HG02970 (cell line): ENCODE measurements at regions not wholly inside any gene's neighbourhood (a gene's known extent, or its start where the extent isn't known, plus 50 kb on each side); places are given as distances from the start of the nearest gene placed in this dataset.
"Not testable (repeated sequence)": the region's sequence is repeated elsewhere in the genome, so short reads cannot be mapped to it uniquely, and the experiment has no call there.

Experiments used
- ATAC-seq: cut with Tn5 transposase; IDR thresholded peaks from one replicate; pipeline ENCODE4 v1.9.1; 2021; ENCODE audit warnings: mild to moderate bottlenecking, moderate library complexity, moderate number of reproducible peaks; ENCODE audit not compliant: unreplicated experiment, low FRiP score

DNA sequence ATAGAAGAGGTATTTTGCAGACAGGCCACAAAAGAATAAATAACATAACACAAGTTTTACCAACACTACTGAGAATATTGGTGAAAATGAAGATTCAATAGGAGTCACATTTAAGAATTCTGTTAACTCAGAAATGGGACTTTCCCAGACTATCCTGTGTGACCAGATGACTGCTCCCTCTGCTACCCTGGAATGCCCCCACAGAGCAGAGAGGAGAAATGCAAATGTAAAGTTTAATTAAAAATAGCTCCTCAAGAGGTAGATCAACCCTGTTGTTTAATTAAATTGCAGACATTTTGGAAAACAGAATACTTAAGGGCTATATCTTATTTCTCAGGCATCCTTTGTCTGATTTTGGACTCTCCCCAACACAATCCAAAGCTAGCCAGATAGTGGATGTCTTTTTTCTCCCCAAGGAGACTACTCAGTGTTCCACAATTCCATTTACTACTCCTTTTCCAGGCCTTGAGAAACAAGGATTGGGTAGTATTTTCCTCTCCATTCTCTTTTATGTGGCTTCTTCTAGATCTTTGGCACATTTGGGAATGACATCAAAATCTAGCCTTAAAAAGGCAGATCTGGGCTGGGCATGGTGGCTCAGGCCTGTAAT is 104.7 kb upstream of the TSC22D1 start:
- no peak for ATAC-seq

DNA sequence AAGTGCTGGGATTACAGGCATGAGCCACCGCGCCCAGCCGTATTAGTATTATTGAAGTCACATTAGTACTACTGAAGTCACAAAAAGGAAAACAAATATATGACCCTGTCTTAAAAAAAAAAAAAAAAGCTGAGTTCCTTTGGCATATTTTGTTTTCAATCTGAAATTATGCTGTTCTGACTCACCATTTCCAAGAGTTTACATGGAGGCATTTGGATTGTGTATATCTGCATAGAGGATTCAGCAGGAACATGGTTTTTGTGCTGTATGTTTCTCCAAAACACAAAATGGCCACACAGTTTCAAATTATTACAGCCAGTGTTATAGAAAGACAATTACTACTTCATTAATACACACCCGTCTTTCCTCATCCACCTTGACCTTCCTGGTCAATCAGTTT is 103.5 kb upstream of the TSC22D1 start:
- no peak for ATAC-seq

- no peak for ATAC-seq
Measured at GRCh38 chr13:44678197-44678596, 102.1 kb upstream of the TSC22D1 start.

DNA sequence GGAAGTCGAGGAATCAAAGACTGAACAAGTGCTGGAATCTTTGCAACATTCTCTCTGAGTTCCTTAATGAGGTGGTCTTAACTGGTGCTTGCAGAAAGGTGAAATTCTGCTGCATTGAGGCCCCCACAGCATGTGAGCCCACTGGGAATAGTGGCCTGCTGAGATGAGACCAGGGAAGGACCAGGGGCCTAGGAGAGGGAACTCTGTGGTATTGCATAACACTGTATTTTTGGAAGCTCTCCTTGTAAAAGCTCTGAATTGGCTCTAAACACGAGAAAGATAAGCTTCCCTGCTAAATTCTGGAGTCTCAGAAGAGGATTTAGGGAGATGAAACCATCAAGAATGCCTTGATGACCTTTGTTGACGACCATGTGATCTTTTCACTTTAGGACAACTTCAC is 100.4 kb upstream of the TSC22D1 start:
- ATAC-seq, result no peak

DNA sequence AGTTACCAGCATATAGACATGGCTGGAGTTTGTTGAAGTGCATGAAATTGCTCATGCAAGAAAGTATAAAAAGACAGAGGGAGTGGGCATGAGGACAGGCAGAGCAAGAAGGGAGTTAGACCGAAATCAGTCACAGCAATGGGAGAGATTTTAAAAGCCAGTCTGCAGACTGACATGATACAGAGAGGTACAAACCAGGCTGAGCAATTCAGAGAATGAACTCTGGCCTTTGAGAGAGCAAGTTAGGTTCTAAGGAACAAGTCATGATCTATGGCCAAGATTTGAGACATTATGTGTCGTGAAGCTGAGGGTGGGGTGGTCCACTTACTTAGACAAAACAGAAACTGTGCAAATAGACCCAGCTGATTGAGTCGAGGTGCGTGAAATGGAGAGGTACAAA is 93.4 kb upstream of the TSC22D1 start:
- no peak for ATAC-seq

- no peak for ATAC-seq
Measured at GRCh38 chr13:44668688-44669087, 92.6 kb upstream of the TSC22D1 start.

- no peak for ATAC-seq
Measured at GRCh38 chr13:44667943-44668342, 91.8 kb upstream of the TSC22D1 start.

- not testable (repeated sequence) for ATAC-seq
Measured at GRCh38 chr13:44666538-44666937, 90.4 kb upstream of the TSC22D1 start.

- no peak for ATAC-seq
Measured at GRCh38 chr13:44664308-44664707, 88.2 kb upstream of the TSC22D1 start.

GRCh38 chr13:44662515-44662914 is 86.4 kb upstream of the TSC22D1 start:
- ATAC-seq, result no peak

GRCh38 chr13:44661936-44662335 is 85.8 kb upstream of the TSC22D1 start:
- ATAC-seq, result no peak

DNA sequence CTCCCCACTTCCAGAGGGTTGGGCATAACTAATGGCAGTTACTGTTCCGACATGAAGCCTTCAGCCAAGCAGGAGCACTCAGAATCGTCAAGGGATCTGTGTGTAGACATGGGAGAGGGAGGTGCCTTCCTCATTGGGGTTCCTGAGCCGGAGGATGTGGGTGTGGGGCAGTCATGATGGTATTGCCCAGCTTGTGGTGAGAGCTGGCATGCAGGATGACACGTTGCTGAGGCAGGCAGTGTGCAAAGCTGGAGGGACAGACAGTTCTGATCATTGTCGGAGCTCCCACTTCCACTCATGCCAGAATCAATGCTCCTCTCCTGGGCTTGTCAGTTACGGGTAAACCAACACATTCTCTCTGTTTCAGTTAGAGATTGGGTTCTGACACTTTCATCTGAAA is 83.9 kb upstream of the TSC22D1 start:
- ATAC-seq, result no peak

- no peak for ATAC-seq
Measured at GRCh38 chr13:44652962-44653660, 77.0 kb upstream of the TSC22D1 start.

- ATAC-seq, result no peak
Measured at GRCh38 chr13:44652168-44652567, 76.0 kb upstream of the TSC22D1 start.

GRCh38 chr13:44651724-44652123 is 75.6 kb upstream of the TSC22D1 start:
- ATAC-seq, result no peak

- ATAC-seq, result no peak
Measured at GRCh38 chr13:44651209-44651608, 75.1 kb upstream of the TSC22D1 start.

DNA sequence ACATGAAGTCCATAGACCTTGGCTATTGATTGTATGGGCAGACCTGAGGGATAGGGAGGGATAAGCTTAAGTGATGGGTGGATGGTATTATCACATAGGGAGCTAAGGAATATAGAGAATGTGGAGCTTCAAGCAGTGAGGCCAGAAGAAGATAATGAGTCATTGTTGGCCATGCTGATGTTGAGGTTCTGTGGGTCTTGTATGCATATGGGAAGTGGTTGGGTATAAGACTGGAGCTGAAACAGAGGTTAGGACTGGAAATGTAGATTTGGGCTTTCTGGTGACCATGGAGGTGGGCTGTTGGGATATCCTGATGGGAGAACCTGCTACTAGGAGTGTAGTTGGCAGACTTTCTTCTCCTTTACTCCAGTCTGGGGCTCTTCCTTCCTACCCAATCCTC is 73.7 kb upstream of the TSC22D1 start:
- ATAC-seq, result no peak

GRCh38 chr13:44649104-44649428 is 72.9 kb upstream of the TSC22D1 start:
- ATAC-seq, result no peak

DNA sequence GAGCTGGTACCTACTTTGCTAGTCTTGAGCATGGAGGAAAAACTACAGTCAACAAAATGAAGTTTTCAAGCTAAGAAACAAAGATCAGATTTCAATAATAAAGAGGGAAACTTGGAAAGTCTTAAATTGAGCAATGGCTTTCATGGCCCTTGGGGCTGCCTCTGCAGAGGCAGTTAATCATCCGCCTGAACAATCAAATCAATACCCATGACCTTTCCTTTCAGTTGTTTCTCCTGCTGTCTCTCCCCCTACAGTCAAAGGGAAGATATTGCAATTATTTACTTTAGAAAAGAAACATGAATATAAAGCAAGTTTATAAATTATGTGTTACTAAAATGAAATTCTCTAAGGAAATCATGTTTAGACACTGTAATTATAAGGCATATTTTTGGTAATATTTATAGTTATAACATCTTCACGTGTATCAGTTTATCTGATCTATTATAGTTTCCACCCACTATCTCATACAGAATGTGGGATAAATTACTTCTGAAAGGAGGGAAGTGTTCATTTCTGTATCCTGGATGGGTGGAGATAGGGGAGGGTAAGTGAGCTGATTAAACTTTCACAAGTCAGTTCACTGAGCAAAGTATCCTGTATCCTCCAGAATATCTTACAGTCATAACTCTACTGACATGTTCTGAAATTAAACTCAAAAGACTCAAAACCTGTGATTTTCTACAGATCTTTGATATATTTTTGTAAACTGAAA is 72.4 kb upstream of the TSC22D1 start:
- no peak for ATAC-seq

DNA sequence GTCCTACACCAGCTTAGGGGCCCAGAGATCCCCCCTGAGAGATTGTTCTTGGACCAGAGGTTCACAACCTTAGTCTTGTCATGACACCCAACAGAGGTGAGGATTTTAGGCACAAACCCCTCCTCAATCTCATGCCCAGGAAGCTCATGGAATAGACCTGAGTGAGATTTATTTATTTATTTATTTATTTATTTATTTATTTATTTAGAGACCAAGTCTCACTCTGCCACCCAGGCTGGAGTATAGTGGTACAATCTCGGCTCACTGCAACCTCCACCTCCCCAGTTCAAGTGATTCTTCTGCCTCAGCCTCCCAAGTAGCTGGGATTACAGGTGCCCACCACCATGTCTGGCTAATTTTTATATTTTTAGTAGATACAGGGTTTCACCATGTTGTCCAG is 71.4 kb upstream of the TSC22D1 start:
- ATAC-seq, result not testable (repeated sequence)

DNA sequence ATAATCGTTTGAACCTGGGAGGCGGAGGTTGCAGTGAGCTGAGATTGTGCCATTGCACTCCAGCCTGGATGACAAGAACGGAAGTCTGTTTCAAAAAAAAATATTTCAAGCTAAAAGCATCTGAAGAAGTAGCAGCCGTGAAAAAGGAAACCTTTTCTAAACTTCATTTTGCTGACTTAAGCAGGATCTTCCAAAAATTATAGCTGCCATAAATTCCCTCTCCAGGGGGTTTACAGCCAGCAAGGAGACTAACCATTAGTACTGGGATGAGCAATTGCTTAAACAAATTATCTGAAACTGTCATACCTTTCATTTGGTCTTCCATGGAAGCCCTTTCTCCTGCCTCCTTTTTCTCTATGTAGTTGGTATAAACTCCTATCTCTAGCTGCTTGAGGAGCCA is 69.9 kb upstream of the TSC22D1 start:
- no peak for ATAC-seq

DNA sequence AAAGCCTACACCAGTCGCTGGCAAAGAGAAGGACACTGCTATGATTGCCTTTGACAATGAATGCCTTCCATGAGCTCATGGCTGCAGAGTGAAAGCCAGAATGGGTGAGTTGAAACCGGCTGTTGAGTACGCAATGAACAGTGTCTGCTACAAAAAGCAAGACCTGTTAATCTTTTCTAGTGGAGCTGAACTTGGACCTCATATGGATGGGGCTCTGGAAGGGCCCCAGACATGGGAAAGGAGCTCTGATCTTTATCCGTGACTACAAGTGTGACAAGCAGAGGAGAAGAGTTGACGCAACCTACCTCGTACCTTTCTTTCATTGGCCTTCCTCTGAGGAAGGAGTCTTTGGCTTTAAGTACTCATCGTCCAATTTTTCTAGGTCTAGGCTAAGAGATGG is 67.1 kb upstream of the TSC22D1 start:
- no peak for ATAC-seq
